Colon (tissue), 2 donors: ENCODE measurements at regions not wholly inside any gene's neighbourhood (a gene's known extent, or its start where the extent isn't known, plus 50 kb on each side); places are given as distances from the start of the nearest gene placed in this dataset.

Experiments
- FAIRE-seq: peaks from 2 replicates; lab custom pipeline; 2012; peaks lifted over from hg19 to GRCh38; lab: Jason Lieb, UNC
- donor health status: control.
- donor health status: control.

DNA sequence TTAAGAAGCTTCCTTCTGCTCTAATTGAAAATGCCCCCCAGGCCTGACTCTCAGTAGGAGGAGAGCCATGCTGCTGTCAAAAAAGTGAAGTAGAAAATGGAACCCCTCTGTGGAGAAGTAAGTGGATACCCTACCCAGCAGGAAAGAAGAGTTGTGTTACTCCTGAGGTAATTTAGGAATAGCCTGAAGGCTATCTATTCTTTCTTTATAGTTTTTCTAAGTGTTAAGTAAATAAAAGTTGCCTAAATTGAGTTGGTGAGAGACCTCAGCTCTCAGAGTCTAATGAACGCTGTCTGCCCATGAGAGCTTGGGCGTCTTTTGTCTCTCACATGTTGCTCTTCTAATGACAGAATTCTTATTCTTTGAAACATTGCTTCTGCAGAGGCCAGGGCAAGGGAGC, 116.2 kb downstream of the NSUN3 start:
- no peak for FAIRE-seq

DNA sequence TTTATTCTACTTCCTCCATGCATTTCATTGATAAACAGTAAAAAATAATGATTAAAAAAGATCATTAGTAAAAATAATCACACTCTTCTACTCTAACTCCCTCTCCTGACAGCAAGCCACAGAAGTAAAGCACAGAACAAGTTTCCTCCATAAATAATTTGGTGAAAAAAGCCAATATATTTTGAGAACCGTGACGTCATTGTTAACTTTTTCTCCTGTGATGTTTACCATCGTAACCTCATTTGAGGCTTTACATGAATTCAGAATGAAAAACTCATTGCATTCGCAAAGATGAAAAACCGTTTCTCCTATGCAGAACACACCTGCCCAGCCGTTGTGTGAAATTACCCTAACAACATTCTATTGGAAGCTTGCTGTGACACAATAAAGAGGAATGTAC, 120.7 kb downstream of the NSUN3 start:
- FAIRE-seq = no peak

DNA sequence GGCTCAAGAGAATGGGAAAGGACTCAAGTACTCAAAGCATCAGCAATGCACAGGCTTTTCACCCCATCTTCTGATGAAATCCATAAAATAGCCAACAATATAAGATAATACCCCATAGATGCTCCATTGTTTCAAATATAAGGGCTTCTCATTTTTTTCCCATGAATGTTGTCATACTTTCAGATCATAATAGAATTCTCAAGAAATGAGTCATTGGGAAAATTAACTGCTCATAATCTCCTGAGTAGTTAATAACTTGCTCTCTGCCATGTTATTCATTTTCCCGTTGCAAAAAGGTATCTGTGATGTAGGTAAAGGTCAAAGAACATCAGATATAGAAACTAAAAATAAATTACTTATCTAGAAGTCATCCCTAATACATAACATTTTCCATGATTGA, 121.9 kb downstream of the NSUN3 start:
- FAIRE-seq = no peak

DNA sequence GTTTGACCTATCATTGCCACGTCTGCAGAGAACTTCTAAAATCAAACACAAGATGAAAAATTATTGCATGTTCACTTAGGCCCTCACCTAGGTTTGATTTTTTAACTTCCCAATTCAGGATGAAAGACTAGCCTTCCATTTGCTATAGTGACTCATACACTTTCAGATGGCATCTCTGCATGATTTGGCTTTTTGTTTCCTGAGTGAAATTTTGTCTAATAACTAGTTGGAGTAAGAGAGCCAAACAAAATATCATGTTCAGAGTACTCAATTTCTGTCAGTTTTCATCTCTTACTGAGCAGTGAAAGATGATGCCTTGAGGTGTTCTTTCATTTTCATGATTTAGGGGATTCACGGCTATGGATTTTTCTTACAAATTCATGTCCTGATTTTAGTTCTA, 122.9 kb downstream of the NSUN3 start:
- no peak for FAIRE-seq

DNA sequence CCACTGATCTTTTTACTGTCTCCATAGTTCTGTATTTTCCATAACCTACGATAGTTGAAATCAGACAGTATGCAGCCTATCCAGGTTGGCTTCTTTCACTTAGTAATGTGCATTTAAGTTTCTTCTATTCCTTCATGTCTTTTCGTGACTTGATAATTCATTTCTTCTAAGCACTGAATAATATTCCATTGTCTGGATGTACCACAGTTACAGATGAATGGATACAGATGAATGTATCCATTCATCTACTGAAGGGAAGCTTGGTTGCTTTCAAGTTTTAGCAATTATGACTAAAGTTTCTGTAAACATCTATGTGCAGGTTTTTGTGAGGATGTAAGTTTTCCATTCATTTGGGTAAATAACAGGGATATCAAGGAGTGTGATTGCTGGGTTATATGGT, 124.8 kb downstream of the NSUN3 start:
- FAIRE-seq = no peak

DNA sequence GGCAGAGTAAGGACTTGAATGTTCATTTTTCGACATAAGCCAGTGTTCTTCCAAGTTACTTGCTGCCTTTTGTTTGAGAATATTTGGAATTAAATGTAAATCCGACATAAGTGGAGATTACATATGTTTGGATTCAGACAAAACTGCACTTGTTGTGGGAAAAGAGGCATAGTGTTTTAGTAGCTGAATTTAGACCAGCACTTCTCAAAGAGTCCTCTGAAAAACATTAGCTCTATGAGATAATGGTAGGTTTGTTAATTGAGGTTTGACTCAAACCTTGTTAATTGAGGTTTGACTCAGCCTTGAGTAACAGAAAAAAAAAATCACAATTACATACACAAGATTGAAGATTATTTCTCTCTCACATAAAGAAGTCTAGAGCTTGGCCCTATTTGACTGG, 132.5 kb downstream of the NSUN3 start:
- FAIRE-seq = no peak

DNA sequence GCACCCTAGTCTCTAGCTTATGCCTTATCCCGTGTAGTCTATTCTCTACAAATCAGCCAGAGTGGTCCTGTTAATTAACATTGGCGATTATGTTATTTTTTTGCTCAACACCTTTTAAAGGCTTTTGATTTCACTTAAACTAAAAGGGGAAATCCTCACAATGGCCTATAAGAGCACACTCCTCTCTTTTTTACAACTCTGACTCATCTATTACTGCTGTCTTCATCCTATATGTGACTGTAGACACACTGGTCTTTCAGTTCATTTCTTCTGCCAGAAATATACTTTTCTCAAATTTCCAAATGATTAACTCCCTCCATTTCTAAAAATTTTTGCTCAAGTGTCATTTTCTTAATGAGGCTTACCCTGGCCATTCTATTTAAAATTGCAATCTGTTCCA, 143.4 kb downstream of the NSUN3 start:
- FAIRE-seq = no peak

DNA sequence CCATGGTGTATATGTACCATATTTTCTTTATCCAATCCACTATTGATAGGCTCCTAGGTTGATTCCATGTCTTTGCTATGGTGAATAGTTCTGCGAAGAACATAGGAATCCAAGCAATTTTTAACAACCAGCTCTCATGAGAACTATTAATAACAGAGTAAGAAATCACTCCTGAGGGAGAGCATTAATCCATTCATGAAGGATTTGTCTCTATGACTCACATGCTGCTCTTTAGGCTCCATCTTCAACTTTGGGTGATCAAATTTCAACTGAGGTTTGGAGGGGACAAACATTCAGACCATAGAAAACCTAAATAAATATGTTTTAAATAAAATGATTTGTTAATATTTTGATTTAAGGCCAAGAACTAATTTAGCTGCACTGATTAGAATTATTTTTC, 147.4 kb downstream of the NSUN3 start:
- FAIRE-seq = no peak

DNA sequence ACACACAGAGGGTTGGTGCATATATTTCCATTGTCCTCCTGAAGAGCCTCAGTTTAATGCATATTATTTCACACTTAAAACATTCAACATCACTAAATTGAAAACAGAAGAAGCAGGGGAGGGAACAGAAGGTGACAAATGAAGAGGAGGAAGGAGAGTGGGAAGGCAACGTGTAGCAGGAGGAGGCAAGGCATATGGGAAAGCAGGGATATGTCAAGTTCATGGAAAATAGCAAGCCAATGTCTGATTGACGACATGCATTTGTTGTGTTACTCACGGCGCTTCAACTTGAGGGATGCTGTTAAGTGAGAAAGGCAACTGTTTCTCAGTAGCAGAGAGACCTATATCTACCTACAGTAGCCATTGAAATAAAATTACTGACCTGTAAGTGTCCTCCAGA, 154.5 kb downstream of the NSUN3 start:
- FAIRE-seq = no peak

DNA sequence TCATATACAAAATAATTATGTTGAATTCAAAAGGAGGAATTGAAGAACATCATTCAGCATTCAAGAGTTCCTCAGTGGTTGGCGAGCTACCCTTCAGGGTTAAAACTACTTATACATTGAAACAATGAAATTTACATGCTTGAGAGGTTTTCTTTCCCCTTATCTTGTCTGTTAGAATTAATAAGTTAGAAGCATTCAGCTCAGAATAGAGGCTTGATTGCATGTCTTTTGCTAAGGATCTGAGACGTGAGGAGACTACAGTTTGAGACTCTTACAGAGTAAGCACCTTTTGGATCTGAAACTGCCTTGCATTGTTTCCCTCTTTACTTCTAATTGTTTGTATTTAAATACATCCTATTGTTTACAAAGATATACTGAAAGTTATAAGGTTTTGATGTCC, 157.6 kb downstream of the NSUN3 start:
- no peak for FAIRE-seq

DNA sequence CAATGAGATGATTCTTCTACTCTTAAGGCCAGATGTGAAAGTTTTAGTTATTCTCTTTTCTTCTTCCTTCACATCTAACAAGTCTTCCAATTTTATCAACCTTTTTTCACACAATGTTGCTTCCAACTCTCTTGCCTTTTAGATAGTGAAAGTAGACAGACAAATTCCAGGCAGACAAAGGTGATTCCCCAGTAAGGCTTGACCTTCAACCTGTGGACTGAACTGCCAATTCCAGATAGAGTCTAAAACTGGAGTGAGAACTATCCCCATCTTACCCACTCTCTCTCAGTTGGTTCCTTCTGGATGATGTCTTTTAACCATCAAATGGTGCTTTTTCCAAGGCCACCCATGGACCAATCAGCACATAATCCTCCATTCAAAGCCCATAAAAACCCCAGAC, 159.0 kb downstream of the NSUN3 start:
- no peak for FAIRE-seq

DNA sequence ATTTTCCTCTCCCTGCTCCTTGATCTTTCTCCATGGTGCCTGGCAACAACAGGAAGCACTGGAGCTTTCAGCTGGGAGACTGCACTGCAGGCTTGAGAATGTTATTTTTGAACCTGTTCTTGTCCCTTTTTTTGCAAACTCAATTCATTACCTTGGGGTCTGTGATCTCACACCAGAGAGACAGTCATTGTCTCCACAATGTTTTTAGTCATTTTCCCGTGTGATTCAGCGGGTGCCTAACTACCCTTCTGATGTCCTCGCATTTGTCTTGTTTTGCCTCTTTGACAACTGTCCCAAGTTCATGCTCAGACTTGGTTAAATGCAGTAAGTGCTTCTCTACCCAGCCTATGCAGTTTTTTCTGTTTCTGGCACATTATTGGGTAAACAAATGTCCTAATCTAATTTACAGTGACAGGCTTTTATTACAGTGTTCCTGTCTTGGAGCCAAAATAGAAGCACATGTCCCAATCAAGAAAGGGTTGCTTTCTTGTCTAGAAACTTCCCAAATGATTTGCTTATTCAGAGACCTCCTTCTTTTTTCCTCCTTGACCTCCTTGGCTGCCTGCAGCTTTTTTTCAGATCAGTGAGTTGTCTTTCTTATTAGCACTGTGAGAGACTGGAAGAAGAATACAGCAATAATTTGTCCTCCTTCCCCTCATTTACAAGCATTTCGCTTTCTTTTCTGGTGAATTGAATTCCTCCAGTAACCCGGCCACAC, 162.4 kb downstream of the NSUN3 start:
- no peak for FAIRE-seq

DNA sequence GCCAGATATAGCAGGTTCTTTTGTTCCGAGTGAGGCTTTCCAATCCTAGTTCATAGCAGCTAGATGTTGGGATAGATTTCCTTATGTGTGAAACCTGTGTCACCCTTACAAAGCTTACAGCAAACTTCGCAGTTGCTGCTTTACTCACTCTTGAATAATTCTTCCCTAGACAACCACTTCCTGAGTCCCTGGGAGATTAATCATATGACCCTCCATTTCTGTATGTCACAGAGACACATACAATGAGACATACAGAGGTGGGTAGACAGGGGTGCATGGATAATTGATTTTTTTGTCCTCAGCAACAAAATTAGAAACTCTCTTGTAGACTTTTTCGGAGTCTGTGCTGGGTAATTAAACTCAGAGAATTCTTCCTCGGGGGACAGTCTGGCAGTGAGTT, 163.2 kb downstream of the NSUN3 start:
- FAIRE-seq = no peak

DNA sequence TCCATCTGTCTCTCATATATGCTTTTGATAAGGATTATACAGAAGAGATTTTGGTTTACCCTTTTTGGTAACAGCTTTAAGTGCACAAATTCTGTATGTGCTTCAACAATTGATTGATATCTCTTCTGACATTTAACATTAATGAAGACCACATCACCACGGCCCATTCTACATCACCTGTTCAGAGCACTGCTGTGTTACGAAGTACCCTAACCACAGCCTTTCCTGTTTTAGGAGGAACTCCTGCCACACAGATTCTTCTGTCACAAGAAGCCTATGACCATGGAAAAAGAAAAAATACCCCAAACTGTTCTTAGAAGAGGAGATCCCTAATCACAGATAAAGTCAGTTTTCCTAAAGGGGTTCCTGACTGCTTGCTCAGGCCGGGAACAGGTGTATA, 170.1 kb downstream of the NSUN3 start:
- no peak for FAIRE-seq

DNA sequence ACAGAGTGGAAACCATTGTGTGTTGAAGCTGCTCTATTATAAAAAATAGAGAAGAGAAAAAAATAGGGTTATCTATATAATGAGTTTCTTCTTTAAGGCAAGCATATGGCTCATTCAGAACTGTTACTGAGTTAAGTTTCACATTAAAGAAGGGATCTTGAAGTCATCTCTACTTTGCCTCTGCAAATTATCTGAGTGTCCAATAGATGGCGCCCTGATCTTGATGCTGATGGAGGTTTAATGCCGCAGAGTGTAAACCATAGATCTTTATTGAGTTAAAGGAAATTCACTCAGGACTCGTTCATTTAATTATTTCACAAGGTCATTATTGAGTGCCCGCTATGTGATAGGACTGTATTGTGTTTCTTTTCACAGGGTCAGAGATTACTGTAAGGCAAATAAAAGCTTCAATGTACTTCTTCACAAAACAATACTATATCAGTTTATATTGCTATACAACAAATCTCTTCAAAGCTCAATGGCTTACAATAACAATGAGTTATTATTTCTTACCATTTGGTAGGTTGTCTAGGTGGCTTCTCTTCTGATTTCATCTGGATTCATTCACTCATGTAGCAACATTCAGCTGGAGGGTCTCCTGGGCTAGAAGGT, 171.4 kb downstream of the NSUN3 start:
- FAIRE-seq = no peak

DNA sequence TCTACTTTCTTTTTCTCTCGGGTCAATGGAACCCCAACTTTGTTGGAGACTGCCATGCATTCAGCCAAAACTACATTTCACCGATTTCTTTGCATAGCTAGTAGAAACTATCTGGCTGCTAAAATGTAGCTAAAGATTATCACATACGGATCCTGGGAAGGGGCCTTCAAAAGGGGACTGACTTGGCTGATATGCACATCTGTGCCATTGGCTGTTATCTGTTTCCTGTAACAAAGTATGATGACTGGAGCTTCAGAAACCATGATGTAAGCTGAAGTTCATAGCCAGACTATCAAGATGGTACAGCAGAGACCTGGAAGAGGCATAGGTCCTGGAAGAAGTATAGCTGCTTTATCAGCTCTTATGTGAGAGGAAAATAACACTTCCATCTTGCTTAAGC, 179.1 kb downstream of the NSUN3 start:
- FAIRE-seq = no peak

DNA sequence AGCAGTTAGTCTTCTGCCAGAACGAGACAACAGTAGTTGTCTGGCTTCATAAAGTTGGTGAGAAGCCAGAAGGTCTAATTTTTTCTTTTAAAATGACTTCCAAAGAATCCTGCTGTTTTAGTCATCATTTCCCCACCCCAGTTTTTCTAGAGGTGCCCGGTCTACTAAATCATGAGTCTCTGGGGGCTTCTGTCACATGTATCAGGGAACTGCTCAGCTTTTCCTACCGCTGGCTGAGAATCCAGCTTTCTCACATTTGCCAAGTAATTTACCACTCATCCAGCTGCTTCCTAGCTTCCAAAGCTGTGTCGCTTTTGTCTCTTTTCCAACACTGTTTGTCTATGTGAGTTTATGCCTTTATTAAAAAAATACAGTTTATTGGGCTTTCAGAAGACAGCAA, 183.3 kb downstream of the NSUN3 start:
- FAIRE-seq = no peak

DNA sequence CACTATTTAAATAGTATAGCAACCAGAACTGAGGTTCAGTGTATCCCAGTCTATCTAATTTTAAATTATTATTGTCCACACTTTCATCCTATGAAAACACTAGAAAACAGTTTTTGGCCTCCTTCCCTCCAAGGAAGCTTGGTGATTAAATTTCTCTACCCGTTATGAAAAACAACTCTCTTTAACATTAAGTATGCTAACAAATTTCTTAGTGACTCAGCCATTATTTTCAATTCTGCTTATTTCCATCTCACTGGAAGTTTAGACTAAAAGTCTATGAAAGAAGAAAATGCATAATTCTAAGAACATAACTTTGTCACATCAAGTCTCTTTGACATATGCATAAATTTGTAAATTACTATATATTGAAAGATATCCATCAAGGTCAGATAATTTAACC, 185.2 kb downstream of the NSUN3 start:
- FAIRE-seq = no peak

DNA sequence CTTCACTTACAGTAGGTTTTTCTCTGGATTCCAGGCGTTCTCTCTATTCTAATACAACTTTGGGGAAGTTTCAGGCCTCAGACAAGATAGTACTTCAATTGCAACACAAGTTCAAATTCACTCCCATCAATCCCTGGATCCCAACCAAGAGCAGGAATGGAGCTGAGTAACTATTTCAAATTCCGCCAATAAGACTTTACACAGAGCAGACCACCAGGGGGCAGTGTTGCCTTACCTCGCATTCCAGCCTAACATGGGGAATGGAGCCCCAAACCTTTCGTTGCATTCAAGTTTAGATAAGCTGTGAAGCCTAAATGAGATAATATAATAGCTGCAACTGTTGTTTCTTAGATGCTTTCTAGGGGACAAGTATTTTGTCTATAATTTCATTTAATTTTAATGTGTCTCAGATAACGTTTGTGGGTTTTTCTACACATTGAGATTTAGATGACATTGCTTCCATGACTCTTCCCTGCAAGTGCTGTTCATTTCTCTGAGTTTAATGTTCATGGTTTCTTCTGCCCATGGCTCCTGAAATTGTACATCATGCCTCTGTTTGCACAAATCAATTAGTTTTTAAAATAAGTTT, 186.7 kb downstream of the NSUN3 start:
- no peak for FAIRE-seq

DNA sequence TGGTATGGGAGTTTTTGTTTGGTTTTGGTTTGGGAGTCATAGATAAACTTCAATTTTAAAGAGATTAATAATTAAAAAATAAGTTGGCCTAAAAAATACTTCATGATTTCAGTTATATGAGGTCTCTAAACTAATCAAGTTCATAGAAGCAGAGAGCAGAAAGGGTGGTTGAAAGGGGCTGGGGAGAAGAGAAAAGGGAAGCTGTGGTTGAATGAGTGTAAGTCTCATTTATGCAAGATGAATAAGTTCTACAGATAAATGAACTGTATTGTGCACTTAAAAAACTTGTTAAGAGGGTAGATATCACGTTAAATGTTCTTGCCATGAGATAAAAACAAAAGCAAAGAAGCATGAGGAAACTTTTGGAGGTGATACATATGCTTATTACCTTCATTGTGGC, 188.7 kb downstream of the NSUN3 start:
- no peak for FAIRE-seq

DNA sequence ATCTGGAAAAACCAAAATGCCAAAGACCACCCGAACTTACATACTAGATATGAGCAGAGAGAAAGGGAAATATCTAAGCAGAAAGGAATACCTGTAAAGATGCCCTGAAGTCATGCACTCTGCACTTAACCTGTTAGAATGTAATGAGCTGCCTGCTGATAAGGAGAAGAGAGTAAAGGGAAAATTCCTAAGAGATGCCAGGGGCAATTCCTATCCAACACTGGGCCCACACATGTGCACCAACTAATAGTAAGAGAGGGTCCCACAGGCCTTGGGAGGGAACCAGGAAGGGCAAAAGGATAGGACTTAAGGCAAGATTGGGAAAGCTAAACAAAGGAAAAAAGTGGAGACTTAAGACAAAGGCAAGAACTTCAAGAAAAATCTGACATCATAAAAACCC, 189.5 kb downstream of the NSUN3 start:
- no peak for FAIRE-seq

DNA sequence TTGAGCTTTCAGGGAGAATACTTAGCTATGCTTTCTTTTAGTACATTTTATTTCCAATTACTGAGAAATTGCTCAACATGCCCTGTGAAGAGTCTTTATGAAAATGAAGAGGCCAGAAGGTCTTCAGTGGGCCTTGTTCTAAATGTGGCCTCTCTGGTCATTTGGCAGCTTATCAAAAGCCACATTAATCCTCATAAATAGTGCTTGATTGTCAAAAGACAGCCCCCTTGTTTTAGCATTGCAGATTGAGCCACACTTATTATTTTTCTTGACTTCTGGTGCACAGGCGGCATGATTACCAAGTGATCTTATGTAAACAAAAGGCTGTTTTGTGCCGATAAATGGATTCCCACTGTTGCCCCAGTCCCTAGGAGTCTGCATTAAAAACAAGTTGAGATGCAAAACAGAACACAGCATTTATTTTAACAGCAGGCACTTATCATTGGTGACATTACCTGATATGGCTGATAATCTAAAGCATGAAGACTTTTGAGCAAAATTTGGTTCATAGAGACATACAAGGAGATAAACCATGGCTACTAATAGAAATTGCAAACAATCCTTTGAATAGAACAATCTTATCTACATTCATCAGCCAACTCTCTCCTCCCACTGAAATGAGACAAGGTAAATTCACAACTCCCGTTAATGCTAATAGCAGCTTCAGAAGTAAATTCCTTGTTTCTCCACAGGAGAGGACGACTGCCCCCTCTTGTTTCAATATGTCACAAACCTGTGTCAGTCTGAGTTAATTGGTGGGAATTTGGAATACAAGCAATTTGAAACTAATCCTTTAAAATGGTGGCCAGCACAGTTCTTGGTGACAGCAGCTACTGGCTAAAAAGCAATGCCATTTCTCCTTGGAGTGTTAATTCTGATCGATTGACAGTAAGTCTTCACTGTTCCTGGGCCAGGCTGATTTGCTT, 194.3 kb downstream of the NSUN3 start:
- no peak for FAIRE-seq

DNA sequence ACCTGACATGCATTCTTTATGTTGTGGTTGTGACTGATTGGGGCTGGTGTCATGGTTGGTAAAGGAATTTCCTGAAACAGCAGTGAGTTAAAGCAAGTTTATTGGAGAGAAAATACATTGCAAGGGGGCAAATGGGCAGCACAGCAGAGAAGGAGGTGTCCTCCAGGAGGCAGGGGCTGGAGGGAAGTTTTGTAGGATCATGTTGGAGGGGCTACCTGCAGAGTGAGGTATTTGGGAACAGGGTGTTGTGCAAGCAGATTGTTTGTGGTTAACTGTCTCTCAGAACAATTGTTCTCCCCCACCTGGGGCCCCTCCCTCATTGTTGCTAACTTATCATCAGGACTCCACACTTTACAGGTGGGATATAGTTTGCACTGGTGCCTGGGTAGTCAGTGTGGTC, 196.0 kb downstream of the NSUN3 start:
- FAIRE-seq = no peak
